K562 (cell line): ENCODE measurements at regions not wholly inside any gene's neighbourhood (a gene's known extent, or its start where the extent isn't known, plus 50 kb on each side); places are given as distances from the start of the nearest gene placed in this dataset.

Experiments
- ATAC-seq: fragments of 200-7000 bp; cut with Tn5 transposase; 3 replicates; pipeline ENCODE4 v1.9.1; 2020; ENCODE audit warnings: moderate library complexity
- BruUV-seq: library from RNA; stranded (reverse); fragments of 400-500 nt; replicated peaks from 2 replicates; lab custom pipeline; 2021; lab: Mats Ljungman, UMichigan
- CTCF ChIA-PET: fragments of 300-600 bp; formaldehyde crosslinking; extraction: SDS; loops from one replicate; lab custom pipeline; 2021; ENCODE audit warnings: low intra/inter-chr PET ratio; lab: Yijun Ruan, JAX
- POLR2A ChIA-PET: fragments of 300-600, 350-650 bp; sonication (Branson Sonifier 250); formaldehyde crosslinking; extraction: SDS; loops from one replicate; lab custom pipeline; 2021; ENCODE audit warnings: antibody characterized with exemption, inconsistent platforms; lab: Yijun Ruan, JAX
- DNase-seq, 4 experiments: peaks; one replicate each; pipeline versions ENCODE4 v3.0.0 to v3.0.0-alpha.2; 2011 to 2018; ENCODE audit warnings: low spot score in 3 of 4, mixed read lengths in 3 of 4; ENCODE audit errors: extremely low read depth in 1 of 4
- FAIRE-seq: peaks from 2 replicates; lab custom pipeline; 2011; peaks lifted over from hg19 to GRCh38; lab: Jason Lieb, UNC
- H2AFZ ChIP-seq: 2 replicates; pipeline ENCODE4 v1.6.0; 2011; ENCODE audit warnings: low read depth, low read length, control low read depth, inconsistent platforms
- H3K27ac ChIP-seq: fragments of 200-600 bp; 3 replicates; pipeline ENCODE4 v1.8.0; 2011; ENCODE audit warnings: low read depth, mild to moderate bottlenecking, control low read depth, inconsistent platforms, low read length, moderate library complexity, mixed read lengths; ENCODE audit errors: extremely low read depth
- H3K27me3 ChIP-seq, 2 experiments: fragments of 300-600 bp in 1 of 2; 2 replicates in 1 of 2; 3 replicates in 1 of 2; pipeline versions ENCODE4 v1.6.0 to v1.8.0; 2011; ENCODE audit warnings: inconsistent platforms in 2 of 2, low read length in 2 of 2, mild to moderate bottlenecking in 1 of 2, mixed read lengths in 1 of 2, moderate library complexity in 1 of 2; ENCODE audit not compliant: control insufficient read depth in 2 of 2, insufficient read depth in 2 of 2
- H3K36me3 ChIP-seq: fragments of 300-600 bp; 3 replicates; pipeline ENCODE4 v1.8.0; 2011; ENCODE audit warnings: mild to moderate bottlenecking, low read length, inconsistent platforms; ENCODE audit not compliant: control insufficient read depth, insufficient read depth
- H3K4me1 ChIP-seq, 2 experiments: fragments of 200-600 bp in 1 of 2; replicated peaks in 1 of 2; 2 replicates in 1 of 2; 3 replicates in 1 of 2; pipeline versions ENCODE4 v1.5.1 to v1.8.0; 2011; ENCODE audit warnings: inconsistent platforms in 2 of 2, low read length in 2 of 2, mild to moderate bottlenecking in 1 of 2, mixed read lengths in 1 of 2, moderate library complexity in 1 of 2; ENCODE audit not compliant: control insufficient read depth in 2 of 2, insufficient read depth in 2 of 2
- H3K4me2 ChIP-seq: 2 replicates; pipeline ENCODE4 v1.6.1; 2011; ENCODE audit warnings: low read length, control low read depth, inconsistent platforms, mixed read lengths; ENCODE audit not compliant: insufficient read depth
- H3K4me3 ChIP-seq: fragments of 200-600 bp; sonication (generic), shearing (Covaris generic); 2 replicates; pipeline ENCODE4 v1.5.1; 2016; ENCODE audit warnings: control low read depth, inconsistent platforms
- H3K79me2 ChIP-seq: fragments of 200-600 bp; 3 replicates; pipeline ENCODE4 v1.8.0; 2011; ENCODE audit warnings: low read length, inconsistent platforms; ENCODE audit not compliant: control insufficient read depth, insufficient read depth
- H3K9ac ChIP-seq, 2 experiments: 2 replicates each; pipeline versions ENCODE4 v1.6.0 to v1.6.1; 2011; ENCODE audit warnings: low read depth in 2 of 2, low read length in 2 of 2, control low read depth in 1 of 2, inconsistent platforms in 1 of 2, mild to moderate bottlenecking in 1 of 2, mixed read lengths in 1 of 2; ENCODE audit not compliant: insufficient read depth in 1 of 2
- H3K9me1 ChIP-seq: one replicate; pipeline ENCODE4 v1.6.0; 2011; ENCODE audit warnings: inconsistent platforms, mild to moderate bottlenecking, low read length, moderate library complexity; ENCODE audit not compliant: control insufficient read depth, insufficient read depth
- H3K9me3 ChIP-seq: replicated peaks from 2 replicates; pipeline ENCODE4 v1.5.1; 2011; ENCODE audit warnings: low read depth, low read length, inconsistent platforms; ENCODE audit not compliant: control insufficient read depth, insufficient read depth
- H4K20me1 ChIP-seq: replicated peaks from 2 replicates; pipeline ENCODE4 v1.6.1; 2011; ENCODE audit warnings: low read length, inconsistent platforms, mixed read lengths; ENCODE audit not compliant: control insufficient read depth, insufficient read depth
- AFF1 ChIP-seq, 2 experiments: fragments of 450-650 bp; IDR thresholded peaks; 2 replicates each; pipeline ENCODE4 v1.6.1; 2018; ENCODE audit warnings: mild to moderate bottlenecking in 2 of 2, low read depth in 1 of 2; ENCODE audit not compliant: partially characterized antibody in 2 of 2
- NFIC ChIP-seq: fragments of 450-650 bp; IDR thresholded peaks from 2 replicates; pipeline ENCODE4 v1.6.1; 2017; ENCODE audit warnings: mild to moderate bottlenecking, inconsistent platforms
- POLR2AphosphoS2 ChIP-seq: IDR thresholded peaks from 2 replicates; pipeline ENCODE4 v1.6.1; 2012; ENCODE audit warnings: low read length, improper control_type of control experiment
- SMAD2 ChIP-seq: fragments of 150-350 bp; IDR thresholded peaks from 2 replicates; pipeline ENCODE4 v1.6.1; 2014; ENCODE audit warnings: low read depth, mild to moderate bottlenecking, low read length
- SUPT5H ChIP-seq: fragments of 450-650 bp; IDR thresholded peaks from 2 replicates; pipeline ENCODE4 v1.6.1; 2016
- THAP7 ChIP-seq: fragments of 250-450 bp; sonication (Bioruptor Pico); IDR thresholded peaks from 2 replicates; pipeline ENCODE4 v1.5.0; 2021
- ZBTB11 ChIP-seq, 3 experiments: fragments of 200-800 bp in 1 of 3; fragments of 250-450 bp in 1 of 3; fragments of 450-650 bp in 1 of 3; sonication (Bioruptor Pico) in 1 of 3; sonication (Bioruptor generic) in 1 of 3; formaldehyde crosslinking in 1 of 3; IDR thresholded peaks; 2 replicates each; pipeline versions ENCODE4 v1.6.1 to v1.8.0; 2016 to 2022; ENCODE audit warnings: mild to moderate bottlenecking in 2 of 3, missing genetic modification characterization in 2 of 3, missing compliant biosample characterization in 1 of 3, moderate library complexity in 1 of 3
- ZNF224 ChIP-seq: sonication (generic); formaldehyde crosslinking; IDR thresholded peaks from 2 replicates; pipeline ENCODE4 v1.8.0; 2022; ENCODE audit warnings: mild to moderate bottlenecking, missing genetic modification reagents
- ZNF232 ChIP-seq: sonication (generic); formaldehyde crosslinking; IDR thresholded peaks from 2 replicates; pipeline ENCODE4 v1.8.0; 2022; ENCODE audit warnings: mild to moderate bottlenecking, missing genetic modification reagents
- ZNF395 ChIP-seq: fragments of 200-800 bp; sonication (Bioruptor generic); IDR thresholded peaks from 2 replicates; pipeline ENCODE4 v1.6.1; 2017; ENCODE audit warnings: missing genetic modification characterization, missing compliant biosample characterization
- WGBS: fragments of 100-300 bp; shearing (Covaris generic); methylation state at CpG from one replicate; pipeline ENCODE4 v1.1.6; 2016; ENCODE audit warnings: low coverage, mixed read lengths; ENCODE audit not compliant: insufficient coverage; ENCODE audit errors: missing lambda C conversion rate; 5-methylcytosine and 5-hydroxymethylcytosine counted together
- in situ Hi-C: fragments of 300-500 bp; cut with MboI; formaldehyde crosslinking; loops from 4 replicates; pipeline ENCODE4 v1.15.0; 2018; ENCODE audit warnings: inconsistent platforms, mixed read lengths
- intact Hi-C: fragments of 100-400 bp; cut with micrococcal nuclease; formaldehyde crosslinking; loops from 2 replicates; pipeline ENCODE4 v1.14.2; 2022

GRCh38 chr11:130650456-130651030 lies 202.1 kb downstream of the ADAMTS15 start:
- Histone ChIP-seq H4K20me1 (no peaks in the 10 kb centered on the region), H3K4me2 (no peak overlapping the region), H3K9me3 (no peaks in the 10 kb centered on the region), H3K79me2 (no peaks in the 10 kb centered on the region), H3K4me3 (no peak overlapping the region), H3K4me1 (no peaks in the 10 kb centered on the region), H3K36me3 (no peaks in the 10 kb centered on the region), H2AFZ (no peak overlapping the region), H3K27me3 (peaks cover 2 to 17% of the 10 kb centered on the region in 2 experiments; a peak in 3 of 5 replicates), H3K9ac (no peak overlapping the region), H3K9me1 (no peaks in the 10 kb centered on the region), H3K27ac (no peak overlapping the region)
- intact Hi-C loops = no loop called here
- in situ Hi-C loops = no loop called here
- POLR2A ChIA-PET = no interaction called here
- CTCF ChIA-PET = no interaction called here
- FAIRE-seq = no peak
- 0% methylated on average over 8 of the region's 8 CpGs for WGBS
- ATAC-seq = no peak
- no TSS peak for BruUV-seq
- no peak for DNase-seq
- no peak for TF ChIP-seq ZNF224 (CRISPR knock-in tag)
- no peak for TF ChIP-seq SUPT5H
- TF ChIP-seq POLR2AphosphoS2 = no peak
- TF ChIP-seq AFF1 (IDR thresholded peaks at IDR 0.05; ENCODE audit: low read depth in 1 of 2, partially characterized antibody in 2 of 2) = no peak
- no peak for TF ChIP-seq ZNF395 (CRISPR knock-in tag)
- TF ChIP-seq ZNF232 (CRISPR knock-in tag) = no peak
- no peak for TF ChIP-seq NFIC
- no peak for TF ChIP-seq ZBTB11 (CRISPR knock-in tag; IDR thresholded peaks at IDR 0.05)
- no peak for TF ChIP-seq THAP7 (CRISPR knock-in tag)
- no peak for TF ChIP-seq SMAD2
